GM13977 (cell line): ENCODE measurements at regions not wholly inside any gene's neighbourhood (a gene's known extent, or its start where the extent isn't known, plus 50 kb on each side); places are given as distances from the start of the nearest gene placed in this dataset.

Source experiments
- DNase-seq: peaks from one replicate; pipeline ENCODE4 v3.0.0; 2012; ENCODE audit warnings: low spot score
- CTCF ChIP-seq: IDR thresholded peaks from 2 replicates; pipeline ENCODE4 v1.5.1; 2012; ENCODE audit warnings: mild to moderate bottlenecking, control low read depth; ENCODE audit not compliant: insufficient read depth; ENCODE audit errors: extremely low read depth, missing control alignments
- in situ Hi-C: fragments of 300-500 bp; cut with MboI; formaldehyde crosslinking; loops from one replicate; pipeline ENCODE4 v1.12.0; 2022; ENCODE audit warnings: low sequenced_read_pairs, low pct_unique_long_range_greater_than_20kb, mixed read lengths, inconsistent platforms; ENCODE audit not compliant: unreplicated experiment

- in situ Hi-C loops: no loop called here
- TF ChIP-seq CTCF: no peak
- no peak for DNase-seq
Observed at GRCh38 chr18:42670860-42671259, 444.6 kb downstream of the RIT2 start.

GRCh38 chr18:42675810-42676209, 439.7 kb downstream of the RIT2 start:
- in situ Hi-C loops: no loop called here
- DNase-seq: no peak
- no peak for TF ChIP-seq CTCF

- no peak for TF ChIP-seq CTCF
- in situ Hi-C loops: no loop called here
- DNase-seq: no peak
Observed at GRCh38 chr18:42683094-42683493, 432.4 kb downstream of the RIT2 start.

DNA sequence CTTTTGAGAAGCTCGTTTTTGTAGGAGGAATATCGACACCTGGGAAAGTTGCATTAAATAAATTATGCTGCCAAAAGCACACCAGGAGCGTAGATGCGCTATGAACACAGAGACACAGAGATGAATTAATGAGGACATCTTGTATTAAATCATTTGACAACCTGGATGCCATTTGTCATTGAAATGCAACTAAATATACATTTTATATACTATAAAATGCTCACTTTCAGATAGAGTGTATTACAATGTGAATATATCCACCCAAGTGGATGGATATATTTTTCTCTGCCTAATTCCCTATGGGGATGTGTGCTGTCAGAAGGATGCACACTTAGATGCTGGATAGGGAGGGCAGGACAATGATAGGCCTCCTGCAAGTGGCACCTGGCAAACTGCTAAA, 426.2 kb downstream of the RIT2 start:
- DNase-seq: no peak
- TF ChIP-seq CTCF: no peak
- in situ Hi-C loops: no loop called here
